ENCODE measurements at regions not wholly inside any gene's neighbourhood (a gene's known extent, or its start where the extent isn't known, plus 50 kb on each side); places are given as distances from the start of the nearest gene placed in this dataset.

GRCh38 chrX:8873102-8873501 lies 71.9 kb upstream of the FAM9A start:
- intact Hi-C loops (cut with DNase I), result no loop called here
- no peak for DNase-seq (ENCODE audit: low spot score)

GRCh38 chrX:8870411-8870810 lies 69.2 kb upstream of the FAM9A start:
- intact Hi-C loops (cut with DNase I), result no loop called here
- no peak for DNase-seq (ENCODE audit: low spot score)

- DNase-seq (ENCODE audit: low spot score), result no peak
- intact Hi-C loops (cut with DNase I), result no loop called here
Measured at GRCh38 chrX:8869812-8870211, 68.6 kb upstream of the FAM9A start.

GRCh38 chrX:8868906-8869305 lies 67.7 kb upstream of the FAM9A start:
- intact Hi-C loops (cut with DNase I), result no loop called here
- DNase-seq (ENCODE audit: low spot score), result no peak

- no peak for DNase-seq (ENCODE audit: low spot score)
- intact Hi-C loops (cut with DNase I), result no loop called here
Measured at GRCh38 chrX:8868070-8868773, 67.0 kb upstream of the FAM9A start.

- no peak for DNase-seq (ENCODE audit: low spot score)
Measured at GRCh38 chrX:8867406-8867805, 66.2 kb upstream of the FAM9A start.

GRCh38 chrX:8864161-8864560 lies 63.0 kb upstream of the FAM9A start:
- intact Hi-C loops (cut with DNase I), result no loop called here
- no peak for DNase-seq (ENCODE audit: low spot score)

More at GRCh38 chrX:8867406-8867805, 66.2 kb upstream of the FAM9A start:
- intact Hi-C loops (cut with DNase I), result no loop called here

- intact Hi-C loops (cut with DNase I), result no loop called here
- DNase-seq (ENCODE audit: low spot score), result no peak
Measured at GRCh38 chrX:8861908-8862307, 60.7 kb upstream of the FAM9A start.

- DNase-seq (ENCODE audit: low spot score), result no peak
- intact Hi-C loops (cut with DNase I), result no loop called here
Measured at GRCh38 chrX:8851231-8851886, 50.2 kb upstream of the FAM9A start.
